H1 (cell line): ENCODE measurements at regions not wholly inside any gene's neighbourhood (a gene's known extent, or its start where the extent isn't known, plus 50 kb on each side); places are given as distances from the start of the nearest gene placed in this dataset.

Source experiments
- ASH2L ChIP-seq: fragments of 200-600, 300-600 bp; sonication (generic); IDR thresholded peaks from one replicate; pipeline ENCODE4 v1.7.1; 2017; ENCODE audit warnings: low read length
- CHD1 ChIP-seq: IDR thresholded peaks from 2 replicates; pipeline ENCODE4 v1.6.1; 2012; ENCODE audit warnings: low read depth, low read length, improper control_type of control experiment
- CREB1 ChIP-seq: IDR thresholded peaks from 2 replicates; pipeline ENCODE4 v1.6.1; 2012; ENCODE audit warnings: inconsistent platforms
- EGR1 ChIP-seq: IDR thresholded peaks from 2 replicates; pipeline ENCODE4 v1.6.1; 2011; ENCODE audit warnings: low read depth, low read length, borderline replicate concordance
- EZH2 ChIP-seq: fragments of 200-600 bp; sonication (generic); IDR thresholded peaks from 2 replicates; pipeline ENCODE4 v1.7.1; 2012; ENCODE audit warnings: low read depth, mild to moderate bottlenecking, moderate library complexity, low read length, inconsistent platforms; ENCODE audit not compliant: severe bottlenecking
- MAFK ChIP-seq: IDR thresholded peaks from 2 replicates; pipeline ENCODE4 v1.6.1; 2012; ENCODE audit warnings: low read depth, mild to moderate bottlenecking, improper control_type of control experiment, low read length
- POLR2A ChIP-seq, 2 experiments: IDR thresholded peaks; 1 replicate in 1 of 2; 2 replicates in 1 of 2; pipeline ENCODE4 v1.6.1; 2011; ENCODE audit warnings: low read depth in 2 of 2, low read length in 2 of 2, mild to moderate bottlenecking in 2 of 2; ENCODE audit errors: control extremely low read depth in 1 of 2
- POLR2AphosphoS5 ChIP-seq: IDR thresholded peaks from 2 replicates; pipeline ENCODE4 v1.6.1; 2011; ENCODE audit warnings: low read depth, low read length
- RAD21 ChIP-seq, 2 experiments: IDR thresholded peaks in 1 of 2; conservative IDR thresholded peaks in 1 of 2; 2 replicates each; pipeline ENCODE4 v1.6.1; 2011; ENCODE audit warnings: low read depth in 2 of 2, low read length in 2 of 2, improper control_type of control experiment in 1 of 2, inconsistent platforms in 1 of 2, mild to moderate bottlenecking in 1 of 2, moderate library complexity in 1 of 2
- TAF7 ChIP-seq: optimal IDR thresholded peaks from 2 replicates; pipeline ENCODE3; 2011; ENCODE audit warnings: low read depth, mild to moderate bottlenecking, inconsistent platforms, low read length, moderate library complexity, borderline replicate concordance
- TBP ChIP-seq: IDR thresholded peaks from 2 replicates; pipeline ENCODE4 v1.6.1; 2011; ENCODE audit warnings: low read depth, low read length, improper control_type of control experiment
- TEAD4 ChIP-seq: IDR thresholded peaks from 2 replicates; pipeline ENCODE4 v1.6.1; 2012; ENCODE audit warnings: low read depth, low read length, inconsistent platforms, mixed read lengths
- YY1 ChIP-seq: IDR thresholded peaks from 2 replicates; pipeline ENCODE4 v1.6.1; 2011; ENCODE audit warnings: low read depth, mild to moderate bottlenecking, low read length
- TF ChIP-seq, protein P1 (sequence below), 3 experiments: IDR thresholded peaks; 1 replicate in 2 of 3; 2 replicates in 1 of 3; pipeline versions ENCODE4 v1.5.1 to v1.6.1; 2011; ENCODE audit warnings: low read length in 3 of 3, mild to moderate bottlenecking in 3 of 3, inconsistent platforms in 2 of 3, low read depth in 1 of 3, moderate library complexity in 1 of 3; ENCODE audit not compliant: insufficient read depth in 1 of 3; ENCODE audit errors: control extremely low read depth in 1 of 3

GRCh38 chr1:14103878-14104430, 404.0 kb downstream of the PRDM2 start:
- TF ChIP-seq ASH2L (no peak), RAD21 (IDR thresholded peaks at IDR 0.05 in 1 of 2, conservative IDR thresholded peaks at IDR 0.05 in 1 of 2; ENCODE audit: low read depth in 2 of 2, low read length in 2 of 2) (no peak), EGR1 (no peak), POLR2A (IDR thresholded peaks at IDR 0.05; ENCODE audit: control extremely low read depth in 1 of 2, low read depth in 2 of 2, low read length in 2 of 2) (no peak), EZH2 (no peak), CREB1 (no peak), TEAD4 (no peak), YY1 (no peak), TAF7 (no peak), TBP (no peak), POLR2AphosphoS5 (no peak), MAFK (no peak), CHD1 (no peak)
- TF ChIP-seq, protein P1, sequence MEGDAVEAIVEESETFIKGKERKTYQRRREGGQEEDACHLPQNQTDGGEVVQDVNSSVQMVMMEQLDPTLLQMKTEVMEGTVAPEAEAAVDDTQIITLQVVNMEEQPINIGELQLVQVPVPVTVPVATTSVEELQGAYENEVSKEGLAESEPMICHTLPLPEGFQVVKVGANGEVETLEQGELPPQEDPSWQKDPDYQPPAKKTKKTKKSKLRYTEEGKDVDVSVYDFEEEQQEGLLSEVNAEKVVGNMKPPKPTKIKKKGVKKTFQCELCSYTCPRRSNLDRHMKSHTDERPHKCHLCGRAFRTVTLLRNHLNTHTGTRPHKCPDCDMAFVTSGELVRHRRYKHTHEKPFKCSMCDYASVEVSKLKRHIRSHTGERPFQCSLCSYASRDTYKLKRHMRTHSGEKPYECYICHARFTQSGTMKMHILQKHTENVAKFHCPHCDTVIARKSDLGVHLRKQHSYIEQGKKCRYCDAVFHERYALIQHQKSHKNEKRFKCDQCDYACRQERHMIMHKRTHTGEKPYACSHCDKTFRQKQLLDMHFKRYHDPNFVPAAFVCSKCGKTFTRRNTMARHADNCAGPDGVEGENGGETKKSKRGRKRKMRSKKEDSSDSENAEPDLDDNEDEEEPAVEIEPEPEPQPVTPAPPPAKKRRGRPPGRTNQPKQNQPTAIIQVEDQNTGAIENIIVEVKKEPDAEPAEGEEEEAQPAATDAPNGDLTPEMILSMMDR (IDR thresholded peaks at IDR 0.05; ENCODE audit: control extremely low read depth in 1 of 3, insufficient read depth in 1 of 3, low read depth in 1 of 3, low read length in 3 of 3): no peak
